Heart left ventricle (tissue), 16 donors: ENCODE measurements at regions not wholly inside any gene's neighbourhood (a gene's known extent, or its start where the extent isn't known, plus 50 kb on each side); places are given as distances from the start of the nearest gene placed in this dataset.

Source experiments
- ATAC-seq, 4 donors: fragments of 200-7000 bp; cut with Tn5 transposase; one replicate each; pipeline ENCODE4 v1.9.1; 2020 to 2022; ENCODE audit warnings: moderate library complexity in 4 of 4, mild to moderate bottlenecking in 3 of 4, moderate number of reproducible peaks in 1 of 4
- DNase-seq, 5 donors: peaks; one replicate each; pipeline ENCODE4 v3.0.0-alpha.2; 2020
- H3K27ac ChIP-seq, 12 donors: fragments of 200-600 bp; sonication (generic) in 4 of 12; one replicate each; pipeline versions ENCODE4 v1.5.0 to v1.8.0; 2016 to 2022; ENCODE audit warnings: mild to moderate bottlenecking in 2 of 12
- H3K27me3 ChIP-seq, 9 donors: fragments of 200-600 bp; sonication (generic) in 2 of 9; one replicate each; pipeline versions ENCODE4 v1.5.1 to v1.8.0; 2016 to 2022; ENCODE audit warnings: mild to moderate bottlenecking in 3 of 9
- H3K36me3 ChIP-seq, 9 donors: fragments of 200-600 bp; sonication (generic) in 2 of 9; one replicate each; pipeline versions ENCODE4 v1.5.0 to v1.8.0; 2018 to 2022; ENCODE audit warnings: mild to moderate bottlenecking in 2 of 9
- H3K4me1 ChIP-seq, 12 donors: fragments of 200-600 bp; sonication (generic) in 4 of 12; one replicate each; pipeline versions ENCODE4 v1.5.0 to v1.8.0; 2016 to 2022; ENCODE audit warnings: mild to moderate bottlenecking in 3 of 12
- H3K4me3 ChIP-seq, 12 donors: fragments of 200-600 bp; sonication (generic) in 4 of 12; one replicate each; pipeline versions ENCODE4 v1.5.0 to v1.8.0; 2017 to 2022; ENCODE audit warnings: mild to moderate bottlenecking in 9 of 12, moderate library complexity in 4 of 12
- H3K9me3 ChIP-seq, 12 donors: fragments of 200-600 bp; sonication (generic) in 4 of 12; one replicate each; pipeline versions ENCODE4 v1.5.0 to v1.8.0; 2016 to 2022; ENCODE audit warnings: mild to moderate bottlenecking in 1 of 12
- POLR2A ChIP-seq, 2 donors: fragments of 450-650 bp; IDR thresholded peaks; one replicate each; pipeline ENCODE4 v1.6.1; 2017; ENCODE audit warnings: antibody characterized with exemption in 2 of 2, mild to moderate bottlenecking in 2 of 2, moderate library complexity in 2 of 2
- WGBS, 4 donors: extraction: QIAGEN DNeasy Blood & Tissue Kit in 2 of 4; methylation state at CpG; one replicate each; pipeline versions ENCODE4 v1.1.5 to v1.1.7; 2013 to 2018; 5-methylcytosine and 5-hydroxymethylcytosine counted together
- intact Hi-C, 10 donors: fragments of 100-400 bp; cut with DNase I; formaldehyde crosslinking; loops; one replicate each; pipeline versions ENCODE4 v1.11.1 to v1.14.2; 2022
- TF ChIP-seq, protein P1 (sequence below), 12 donors: fragments of 200-600 bp; sonication (generic) in 4 of 12; IDR thresholded peaks; one replicate each; pipeline versions ENCODE4 v1.5.0 to v1.8.0; 2018 to 2022; ENCODE audit warnings: antibody characterized with exemption in 12 of 12, mild to moderate bottlenecking in 5 of 12
- donor health status: ischemic (EF 13 %, LVEDD 7.1; RV severe dilation, severe dysfunction).
- donor health status: healthy with polysubstance abuse.
- donor health status: DM: no; HTN: yes; CAD: no.
- donor health status: DM: no; HTN: no; CAD: no.
- donor health status: ischemic (EF 25% LVEDD 6.9; RV normal size, moderate dysfunction).
- donor health status: ischemic (EF 25% LVEDD 5.7; RV mildly dilated, moderate dysfunction).
- donor health status: healthy.
- donor health status: DM: yes; HTN: yes; CAD: no.
- donor health status: ischemic (EF 35%, LVEDD 5.7; RV mildly dilated, moderate dysfunction).
- donor health status: nonischemic (EF 11% LVEDD 7.7; RV severe dilation, severe dysfunction).
- donor health status: DM: yes; HTN: yes; CAD: no.
- donor health status: PGD.
- donor health status: ischemic (EF 29% LVEDD 5.4; RV normal size, mild dysfunction).
- donor health status: nonischemic (EF 23%, LVEDD 6.1; RV moderate dilation, normal function).

DNA sequence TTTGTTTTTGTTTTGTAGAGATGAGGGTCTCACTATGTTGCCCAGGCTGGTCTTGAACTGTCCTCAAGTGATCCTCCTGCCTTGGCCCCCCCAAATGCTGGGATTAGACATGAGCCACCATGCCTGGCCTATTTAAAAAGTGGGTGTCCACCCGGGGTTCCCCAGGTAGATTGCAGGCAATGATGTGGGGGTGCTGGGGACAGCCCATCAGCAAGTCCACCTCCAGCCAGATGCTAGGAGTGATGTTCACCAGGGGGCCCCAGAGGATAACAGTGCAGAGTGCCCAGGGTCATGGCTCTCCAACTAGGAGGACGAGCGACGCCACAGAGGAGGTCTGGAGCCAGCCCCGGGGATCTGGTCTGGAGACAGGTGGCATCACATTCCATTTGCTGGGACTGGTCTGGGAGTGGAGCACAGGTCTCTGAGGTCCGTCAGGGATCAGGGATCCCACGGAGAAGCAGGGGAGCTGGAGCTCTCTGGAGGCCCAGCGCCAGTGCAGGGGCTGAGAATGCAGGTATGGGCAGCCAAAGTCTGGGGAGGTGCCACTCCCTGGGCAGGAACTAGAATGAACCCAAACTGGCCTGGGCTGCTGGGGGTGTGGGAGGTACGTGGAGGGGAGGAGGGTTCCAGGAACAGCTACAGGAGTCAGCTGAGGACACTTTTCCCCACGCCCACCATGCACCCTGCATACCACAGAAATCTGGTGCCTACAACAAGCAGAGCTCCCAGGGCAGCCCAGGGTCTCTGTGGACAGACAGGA, 51.2 kb upstream of the PCSK6 start:
- H3K9me3 ChIP-seq = peaks cover 0 to 11% (median 0%) of the 10 kb centered on the region in 12 donors
- no peak for TF ChIP-seq POLR2A (IDR thresholded peaks at IDR 0.05)
- TF ChIP-seq, protein P1, sequence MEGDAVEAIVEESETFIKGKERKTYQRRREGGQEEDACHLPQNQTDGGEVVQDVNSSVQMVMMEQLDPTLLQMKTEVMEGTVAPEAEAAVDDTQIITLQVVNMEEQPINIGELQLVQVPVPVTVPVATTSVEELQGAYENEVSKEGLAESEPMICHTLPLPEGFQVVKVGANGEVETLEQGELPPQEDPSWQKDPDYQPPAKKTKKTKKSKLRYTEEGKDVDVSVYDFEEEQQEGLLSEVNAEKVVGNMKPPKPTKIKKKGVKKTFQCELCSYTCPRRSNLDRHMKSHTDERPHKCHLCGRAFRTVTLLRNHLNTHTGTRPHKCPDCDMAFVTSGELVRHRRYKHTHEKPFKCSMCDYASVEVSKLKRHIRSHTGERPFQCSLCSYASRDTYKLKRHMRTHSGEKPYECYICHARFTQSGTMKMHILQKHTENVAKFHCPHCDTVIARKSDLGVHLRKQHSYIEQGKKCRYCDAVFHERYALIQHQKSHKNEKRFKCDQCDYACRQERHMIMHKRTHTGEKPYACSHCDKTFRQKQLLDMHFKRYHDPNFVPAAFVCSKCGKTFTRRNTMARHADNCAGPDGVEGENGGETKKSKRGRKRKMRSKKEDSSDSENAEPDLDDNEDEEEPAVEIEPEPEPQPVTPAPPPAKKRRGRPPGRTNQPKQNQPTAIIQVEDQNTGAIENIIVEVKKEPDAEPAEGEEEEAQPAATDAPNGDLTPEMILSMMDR (IDR thresholded peaks at IDR 0.05) = peak in 8 of 12 donors; percentile 10 to 42 (median 16)
- H3K4me1 ChIP-seq = peaks cover 0 to 9% (median 0%) of the 10 kb centered on the region in 12 donors
- no peaks in the 10 kb centered on the region for H3K36me3 ChIP-seq
- WGBS, 4 donors = 66 to 78% (median 73%) methylated on average over 10 of the region's 10 CpGs
- peak in 1 of 5 donors; percentile 50 for DNase-seq
- intact Hi-C loops = loop anchor here in 1 of 10 donors (1.0 kb wide), 1 partner anchor 101 kb away; no protein-coding TSS in a partner anchor
- no peak overlapping the region for H3K4me3 ChIP-seq
- H3K27me3 ChIP-seq = peaks cover 0 to 5% (median 0%) of the 10 kb centered on the region in 9 donors
- peak in 3 of 4 donors; percentile 22 to 70 (median 36) for ATAC-seq
- H3K27ac ChIP-seq = no peak overlapping the region

DNA sequence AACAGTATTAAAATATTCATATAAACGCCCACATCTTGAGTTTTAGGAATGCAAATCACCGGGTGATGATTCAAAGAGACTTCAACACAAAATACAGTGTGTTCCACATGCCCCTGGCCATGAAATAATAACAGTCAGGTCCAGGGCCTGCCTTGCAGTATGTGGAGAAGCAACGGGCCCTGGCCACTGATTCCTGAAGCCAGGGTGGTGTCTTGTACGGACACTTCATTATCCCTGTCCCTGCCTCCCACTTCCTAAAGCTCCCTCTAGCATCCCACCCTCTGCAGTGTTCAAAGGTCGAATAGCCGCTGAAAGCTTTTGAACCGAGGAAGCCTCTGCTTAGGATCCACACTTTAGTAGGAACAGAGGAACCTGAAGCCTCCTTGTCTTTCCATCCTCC, 50.4 kb upstream of the PCSK6 start:
- H3K36me3 ChIP-seq = no peaks in the 10 kb centered on the region
- intact Hi-C loops = loop anchor here in 1 of 10 donors (1.0 kb wide), 1 partner anchor 101 kb away; no protein-coding TSS in a partner anchor
- H3K4me3 ChIP-seq = no peak overlapping the region
- peaks cover 0 to 9% (median 0%) of the 10 kb centered on the region in 12 donors for H3K4me1 ChIP-seq
- H3K9me3 ChIP-seq = peaks cover 0 to 11% (median 0%) of the 10 kb centered on the region in 12 donors
- peaks cover 0 to 5% (median 0%) of the 10 kb centered on the region in 9 donors for H3K27me3 ChIP-seq
- TF ChIP-seq, protein P1 (IDR thresholded peaks at IDR 0.05) = no peak
- TF ChIP-seq POLR2A (IDR thresholded peaks at IDR 0.05) = no peak
- WGBS, 4 donors = 86 to 91% (median 87%) methylated on average over 6 to 7 of the region's 7 CpGs
- no peak overlapping the region for H3K27ac ChIP-seq
- ATAC-seq (no peak), DNase-seq (no peak)

DNA sequence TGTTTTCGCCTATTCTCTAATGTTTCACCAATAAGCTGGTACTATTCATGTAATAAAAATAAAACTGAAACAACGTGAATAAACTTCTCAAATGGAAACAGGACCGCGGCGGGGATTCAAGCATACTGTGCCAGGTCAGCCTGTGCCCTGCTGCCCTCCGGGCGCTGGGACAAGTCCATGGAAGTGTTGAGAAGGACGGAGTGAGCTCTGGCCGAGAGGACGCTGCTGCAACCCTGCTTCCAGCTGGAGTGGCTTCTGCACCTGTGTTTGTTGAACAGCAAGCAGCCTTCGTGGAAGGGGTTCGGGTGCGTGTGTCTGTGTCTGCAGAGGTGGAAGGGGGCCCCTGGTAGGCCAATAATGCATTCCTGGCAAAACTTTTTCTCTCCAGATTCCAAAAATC, 50.0 kb upstream of the PCSK6 start:
- no peak for TF ChIP-seq POLR2A (IDR thresholded peaks at IDR 0.05)
- TF ChIP-seq, protein P1 (IDR thresholded peaks at IDR 0.05) = no peak
- no peak for ATAC-seq
- peaks cover 0 to 9% (median 0%) of the 10 kb centered on the region in 12 donors for H3K4me1 ChIP-seq
- WGBS, 4 donors = 92 to 96% (median 93%) methylated on average over 13 of the region's 13 CpGs
- peaks cover 0 to 5% (median 0%) of the 10 kb centered on the region in 9 donors for H3K27me3 ChIP-seq
- peaks cover 0 to 11% (median 0%) of the 10 kb centered on the region in 12 donors for H3K9me3 ChIP-seq
- no peak for DNase-seq
- H3K4me3 ChIP-seq = no peak overlapping the region
- H3K36me3 ChIP-seq = no peaks in the 10 kb centered on the region
- intact Hi-C loops = no loop called here
- no peak overlapping the region for H3K27ac ChIP-seq
